Jurkat, Clone E6-1 (cell line): ENCODE measurements at regions not wholly inside any gene's neighbourhood (a gene's known extent, or its start where the extent isn't known, plus 50 kb on each side); places are given as distances from the start of the nearest gene placed in this dataset.
"Not testable (repeated sequence)": the region's sequence is repeated elsewhere in the genome, so short reads cannot be mapped to it uniquely, and the experiment has no call there.

Source experiments
- DNase-seq: peaks from one replicate; pipeline ENCODE4 v3.0.0-alpha.2; 2011; ENCODE audit warnings: low read depth, low spot score
- H3K4me3 ChIP-seq: 2 replicates; pipeline ENCODE4 v1.5.1; 2011; ENCODE audit warnings: mild to moderate bottlenecking, low read length, control low read depth, moderate library complexity

- H3K4me3 ChIP-seq, result no peak overlapping the region
- peak; percentile 27 for DNase-seq
Measured at GRCh38 chrX:66110112-66110511, 53.9 kb upstream of the HEPH start.

GRCh38 chrX:66107860-66108259 lies 56.2 kb upstream of the HEPH start:
- H3K4me3 ChIP-seq, DNase-seq: not testable (repeated sequence)

- not testable (repeated sequence) for DNase-seq, H3K4me3 ChIP-seq
Measured at GRCh38 chrX:66102398-66102797, 61.6 kb upstream of the HEPH start.

GRCh38 chrX:66098162-66098561 lies 58.3 kb upstream of the VSIG4 start:
- DNase-seq, result no peak
- H3K4me3 ChIP-seq, result no peak overlapping the region

- H3K4me3 ChIP-seq, result not testable (repeated sequence)
Measured at GRCh38 chrX:66096987-66097386, 57.1 kb upstream of the VSIG4 start.

GRCh38 chrX:66090004-66090403 lies 50.1 kb upstream of the VSIG4 start:
- not testable (repeated sequence) for H3K4me3 ChIP-seq, DNase-seq

More at GRCh38 chrX:66096987-66097386, 57.1 kb upstream of the VSIG4 start:
- DNase-seq, result not testable (repeated sequence)
